ENCODE measurements at regions not wholly inside any gene's neighbourhood (a gene's known extent, or its start where the extent isn't known, plus 50 kb on each side); places are given as distances from the start of the nearest gene placed in this dataset.

DNA sequence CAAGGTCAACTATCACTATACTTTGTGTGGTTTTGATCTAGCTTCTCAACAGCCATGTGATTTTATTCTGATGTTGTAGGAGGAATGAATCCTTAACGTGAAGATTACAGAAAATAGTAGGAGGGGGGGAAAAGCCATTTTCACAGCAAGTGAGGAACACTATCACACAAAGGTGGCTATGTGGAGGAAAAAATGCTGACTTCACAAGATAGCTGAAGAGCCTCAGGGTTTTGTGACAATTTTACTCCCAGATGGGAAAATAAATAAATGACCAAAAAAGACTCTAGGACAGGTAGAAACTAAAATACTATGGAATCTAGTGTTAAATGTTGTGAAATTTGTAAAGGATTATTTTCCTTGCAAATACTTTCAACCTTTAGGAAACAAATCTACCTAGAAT lies 281.0 kb downstream of the ADRA2A start:
- DNase-seq: no peak

DNA sequence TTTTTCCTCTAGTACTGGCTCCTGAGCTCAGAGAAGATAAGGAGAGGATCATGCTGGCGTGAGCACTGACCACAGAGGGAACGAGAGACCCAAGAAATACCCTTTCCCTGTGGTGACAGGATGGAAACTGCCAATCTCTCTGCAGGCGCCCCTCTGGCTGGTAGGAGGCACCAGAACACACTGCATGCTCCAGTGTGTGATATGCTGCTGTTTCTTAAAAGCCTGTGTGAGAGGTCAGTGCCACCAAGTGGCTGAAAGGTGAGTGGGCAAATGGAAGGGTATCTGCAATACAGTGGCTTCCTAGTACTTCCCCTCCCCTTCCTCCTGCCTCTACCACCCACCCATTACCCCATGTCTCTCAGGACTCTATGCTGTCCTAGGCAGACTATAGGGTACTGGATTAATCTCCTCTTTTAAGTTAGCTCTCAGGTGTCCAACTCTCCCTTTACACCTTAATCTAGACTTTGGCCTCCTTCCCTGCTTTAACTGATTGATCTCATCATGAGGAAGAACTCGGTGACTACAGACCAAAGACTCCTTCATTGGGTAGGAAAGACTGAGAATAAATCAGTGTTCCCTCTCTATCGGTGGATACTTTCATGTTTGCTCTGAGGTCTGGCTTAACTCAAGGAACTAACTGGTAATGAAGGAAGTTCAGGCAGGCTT lies 283.6 kb downstream of the ADRA2A start:
- DNase-seq: peak; percentile 20

DNA sequence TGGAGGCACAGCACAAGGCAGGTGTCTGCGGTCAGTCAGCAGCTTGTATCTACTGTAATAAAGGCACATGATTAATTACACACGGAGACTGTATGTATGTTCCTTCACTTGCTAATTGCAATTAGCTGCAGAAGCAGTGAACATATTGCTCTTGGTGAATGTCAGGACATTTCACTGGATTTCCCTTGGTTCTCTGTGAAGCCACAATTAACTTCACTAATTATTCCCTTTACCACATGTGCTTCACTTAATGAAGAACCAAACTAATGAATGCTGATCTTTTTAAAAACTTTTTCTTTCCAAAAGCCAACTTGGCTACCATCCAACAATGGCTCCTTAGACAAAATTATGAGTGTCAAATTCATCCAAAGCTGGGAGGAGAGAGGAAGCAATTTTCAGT lies 290.7 kb downstream of the ADRA2A start:
- no peak for DNase-seq

DNA sequence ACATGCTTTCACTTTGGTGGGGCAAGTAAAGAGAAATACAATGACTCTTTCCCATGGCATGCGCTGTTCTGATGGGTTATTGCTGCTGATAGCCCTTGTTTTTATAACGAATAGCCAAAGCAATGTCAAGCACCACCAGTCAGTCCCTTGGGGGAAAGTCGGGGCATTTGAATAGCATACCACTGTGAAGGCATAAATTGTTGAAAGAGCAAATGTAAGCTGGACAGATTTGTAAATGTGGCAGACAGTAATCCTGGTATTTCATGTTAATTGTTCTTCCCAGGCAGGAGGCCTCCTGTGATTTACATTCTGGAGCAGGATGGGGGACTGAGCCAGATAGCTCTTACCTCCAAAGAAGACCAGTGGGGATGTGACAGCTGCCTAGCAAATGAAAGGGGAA lies 293.3 kb downstream of the ADRA2A start:
- no peak for DNase-seq

DNA sequence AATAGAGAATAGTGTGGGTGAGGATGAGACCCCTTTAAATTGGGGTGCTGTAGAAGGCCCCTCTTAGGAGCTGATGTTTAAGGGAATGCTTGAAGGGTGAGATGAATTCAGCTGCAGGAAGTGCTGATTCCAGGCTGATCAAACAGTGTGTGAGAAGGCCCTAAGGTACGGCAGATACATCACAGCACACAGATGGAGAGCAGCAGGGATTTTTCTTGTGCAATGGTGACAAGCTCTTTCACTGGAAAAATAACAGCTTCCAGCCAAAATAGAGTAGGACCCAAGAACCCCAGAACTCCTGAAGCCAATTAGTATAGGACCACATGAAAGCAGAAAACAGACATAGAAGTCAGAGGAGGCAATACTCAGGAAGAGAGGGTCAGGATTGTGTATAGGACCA lies 296.9 kb downstream of the ADRA2A start:
- no peak for DNase-seq

DNA sequence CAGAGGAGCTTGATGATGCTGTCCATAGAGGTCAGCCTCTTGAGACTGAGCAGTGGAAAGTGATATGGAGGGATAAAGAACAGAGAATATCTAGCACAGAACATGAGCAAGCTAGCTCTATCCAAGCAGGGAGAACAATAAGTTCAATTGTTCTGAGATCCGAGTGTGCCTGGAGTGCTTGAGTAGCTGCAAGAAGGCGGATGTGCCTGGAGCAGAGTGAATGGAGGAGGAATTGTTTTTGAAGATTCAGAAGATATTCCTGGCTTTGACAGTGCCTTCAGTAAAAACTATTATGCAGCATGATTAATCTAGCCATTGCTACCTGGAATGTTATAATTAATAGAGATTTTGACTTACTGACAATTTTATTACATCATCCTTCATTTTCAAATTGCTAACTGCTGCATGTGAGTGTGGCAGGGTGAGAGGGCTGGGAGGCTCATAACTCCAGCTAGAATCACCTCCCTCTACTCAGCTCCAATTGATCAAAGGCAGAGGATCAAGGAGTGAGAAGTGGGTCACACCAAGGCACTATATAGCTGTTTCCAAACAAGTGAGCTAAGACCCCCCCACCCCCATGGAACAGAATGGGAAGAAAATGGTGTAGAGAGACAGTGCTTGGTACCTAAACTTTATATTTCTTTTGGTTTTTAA lies 302.8 kb downstream of the ADRA2A start:
- DNase-seq: no peak

DNA sequence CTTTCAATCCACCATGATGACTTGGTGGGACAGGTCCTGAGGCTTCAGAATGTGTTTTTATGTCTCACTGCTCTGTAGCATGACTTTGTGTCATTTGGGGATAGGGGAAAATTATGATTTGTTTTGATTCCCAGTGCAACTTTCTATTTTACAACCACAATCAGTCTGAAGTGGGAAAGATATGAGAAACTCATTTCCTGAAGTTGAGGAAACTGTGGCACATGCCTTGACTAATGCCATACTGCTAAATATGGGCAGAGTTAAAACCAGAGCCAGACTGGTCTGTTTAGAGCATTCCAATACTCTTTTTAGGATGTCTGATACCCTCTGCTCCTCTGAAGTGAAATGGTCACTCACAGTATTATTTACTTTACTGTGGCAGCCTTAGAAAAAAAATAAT lies 307.7 kb downstream of the ADRA2A start:
- no peak for DNase-seq

DNA sequence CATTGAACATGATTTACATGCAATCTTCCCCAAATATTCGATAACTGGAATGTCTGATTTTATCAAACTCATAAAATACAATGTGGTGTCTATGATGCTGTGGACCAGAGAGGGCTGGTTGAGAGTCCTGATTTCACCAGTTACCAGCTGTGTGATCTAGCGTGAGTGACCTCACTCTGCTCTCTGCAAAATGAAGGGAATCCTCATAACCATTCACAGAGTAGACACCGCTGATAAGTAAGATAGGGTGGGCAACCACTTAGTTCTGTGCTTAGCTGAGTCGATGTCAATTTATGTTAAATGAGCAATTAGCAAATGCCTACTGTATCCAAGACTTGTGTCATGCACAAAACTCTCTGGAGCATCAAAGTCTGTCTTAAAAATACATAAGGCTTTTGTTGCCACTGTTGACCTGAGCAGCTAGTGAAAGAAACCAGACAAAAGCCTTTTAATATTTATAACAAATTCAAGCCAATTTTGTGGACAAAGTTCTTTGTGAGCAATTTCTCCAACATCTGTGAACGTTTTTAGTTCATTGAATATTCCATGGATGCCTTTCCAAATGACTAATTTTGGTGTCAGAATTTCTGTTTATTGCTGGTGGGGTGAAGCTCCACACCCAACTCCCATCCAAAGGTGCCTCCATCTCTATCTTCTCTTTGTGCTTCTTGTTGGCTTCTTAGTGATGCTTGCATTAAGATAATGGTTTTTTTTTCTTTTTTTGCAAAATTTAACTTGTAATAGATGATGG lies 314.2 kb downstream of the ADRA2A start:
- no peak for DNase-seq

DNA sequence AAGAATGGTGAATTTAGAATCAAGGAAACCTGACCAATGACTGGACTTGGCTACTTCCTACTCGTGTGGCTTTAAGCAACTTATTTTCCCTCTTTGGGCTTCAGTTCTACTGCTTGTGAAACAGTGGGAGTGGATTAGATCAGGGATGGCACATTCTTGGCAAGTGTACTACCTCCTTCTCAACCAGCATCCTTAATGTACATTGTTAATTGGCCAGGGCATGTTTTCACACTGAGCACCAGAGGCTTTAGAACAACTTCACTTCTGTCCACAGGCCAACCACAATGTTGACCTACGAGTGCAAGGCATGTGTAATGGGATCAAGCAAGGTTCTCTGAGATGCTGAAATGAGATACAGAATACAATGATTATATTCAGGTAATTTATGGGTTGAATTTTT lies 315.3 kb downstream of the ADRA2A start:
- no peak for DNase-seq

DNA sequence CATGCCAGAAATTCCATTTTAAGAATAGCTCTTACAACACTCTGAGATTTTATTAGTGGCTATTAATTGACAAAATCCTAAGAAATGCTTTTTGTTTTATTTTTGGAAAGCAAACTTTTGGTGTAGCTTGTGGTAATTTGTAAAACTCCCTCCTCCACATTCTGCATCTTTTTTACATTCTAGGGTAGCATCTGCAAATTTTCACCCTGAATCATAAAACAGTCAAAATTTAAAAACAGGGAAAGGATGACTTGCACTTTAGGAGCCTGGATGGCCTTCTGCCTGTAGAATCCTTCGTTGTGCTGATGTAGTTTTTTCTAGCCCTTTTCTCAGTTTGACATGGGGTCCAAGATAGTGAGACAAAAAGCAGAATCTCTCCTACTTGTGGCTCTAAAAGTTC lies 316.1 kb downstream of the ADRA2A start:
- no peak for DNase-seq

DNA sequence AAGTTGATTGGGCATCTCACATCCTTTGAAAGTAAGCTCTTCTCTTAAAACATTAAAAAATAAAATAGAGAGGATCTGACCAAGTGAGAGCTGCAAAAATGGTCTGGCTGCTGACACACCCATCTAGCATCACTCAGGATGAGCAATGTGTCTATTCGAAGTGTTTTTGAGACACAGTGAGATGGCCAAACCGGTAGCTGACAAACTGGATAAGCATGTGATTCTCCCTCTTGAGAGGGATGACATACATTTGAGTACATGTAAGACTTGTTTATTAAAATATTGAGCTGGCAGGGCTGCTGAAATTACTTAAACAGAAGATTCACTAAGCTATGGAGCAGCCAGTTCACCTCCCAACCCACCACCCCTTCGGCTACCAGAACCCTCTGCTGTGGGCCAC lies 333.9 kb downstream of the ADRA2A start:
- no peak for DNase-seq

DNA sequence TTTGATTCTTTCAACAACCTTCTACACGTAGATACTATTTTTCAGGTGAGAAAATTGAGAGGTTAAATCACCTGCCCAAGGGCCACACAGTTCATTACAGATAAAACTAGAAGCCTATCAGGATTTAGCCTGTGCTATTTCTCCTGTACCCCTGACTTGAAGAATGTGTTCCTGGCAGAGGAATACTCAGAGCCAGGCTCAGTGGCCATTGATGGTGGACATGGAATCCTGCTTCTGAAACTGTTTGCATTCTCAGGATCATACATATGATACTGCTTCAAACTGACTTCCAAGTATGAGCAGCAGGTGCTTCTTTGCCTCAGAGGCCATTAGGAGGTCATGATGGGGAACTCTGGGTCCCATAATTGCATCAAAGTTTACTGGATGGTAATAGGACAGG lies 348.6 kb downstream of the ADRA2A start:
- no peak for DNase-seq

DNA sequence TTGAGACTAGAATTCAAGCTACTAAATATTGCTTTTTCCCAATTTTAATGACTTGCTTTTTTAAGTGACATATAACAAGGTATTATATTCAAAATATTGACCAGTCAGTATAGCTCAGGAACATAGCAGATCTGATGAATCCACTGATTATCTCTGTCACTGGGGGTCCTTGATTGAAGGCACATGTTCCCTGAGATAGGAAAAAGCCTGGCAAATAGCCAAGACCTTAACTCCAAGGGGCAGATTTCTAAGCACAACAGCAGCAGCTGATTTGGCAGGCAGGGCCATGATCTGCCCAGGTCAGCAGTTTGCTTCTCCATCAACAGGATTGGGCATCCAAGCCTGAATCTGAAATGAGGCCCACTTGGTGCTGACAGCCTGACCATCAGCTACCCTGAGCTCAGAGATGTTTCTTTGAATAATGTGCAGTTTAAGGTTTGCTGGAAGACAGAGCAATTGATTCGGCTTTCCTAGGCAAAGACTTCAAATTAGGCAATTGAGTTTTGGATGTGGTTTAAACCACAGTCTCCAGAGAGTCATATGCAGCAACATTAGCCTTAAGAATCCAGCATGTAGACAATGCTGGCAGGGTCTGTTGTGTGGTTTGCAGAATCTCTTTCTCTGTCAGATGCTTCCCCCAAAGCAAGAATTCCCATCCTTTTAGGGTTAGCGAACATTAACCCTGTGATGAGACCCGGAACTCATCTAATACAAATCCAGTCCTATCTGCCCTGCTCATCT lies 352.6 kb downstream of the ADRA2A start:
- DNase-seq: no peak

DNA sequence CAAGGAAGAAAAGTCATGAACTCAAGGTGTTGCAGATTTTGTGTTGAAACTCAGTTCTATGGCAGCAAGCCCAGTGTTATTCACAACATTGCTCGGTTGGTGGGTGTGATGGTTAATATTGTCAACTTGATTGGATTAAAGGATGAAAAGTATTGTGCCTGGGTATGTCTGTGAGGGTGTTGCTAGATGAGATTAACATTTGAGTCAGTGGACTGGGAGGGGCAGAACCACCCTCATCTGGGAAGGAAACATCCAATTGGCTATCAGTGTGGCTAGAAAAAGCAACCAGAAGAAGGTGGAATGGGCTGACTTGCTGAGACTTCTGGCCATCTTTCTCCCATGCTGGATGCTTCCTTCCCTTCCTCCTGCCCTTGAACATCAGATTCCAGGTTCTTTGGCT lies 353.2 kb downstream of the ADRA2A start:
- DNase-seq: no peak

DNA sequence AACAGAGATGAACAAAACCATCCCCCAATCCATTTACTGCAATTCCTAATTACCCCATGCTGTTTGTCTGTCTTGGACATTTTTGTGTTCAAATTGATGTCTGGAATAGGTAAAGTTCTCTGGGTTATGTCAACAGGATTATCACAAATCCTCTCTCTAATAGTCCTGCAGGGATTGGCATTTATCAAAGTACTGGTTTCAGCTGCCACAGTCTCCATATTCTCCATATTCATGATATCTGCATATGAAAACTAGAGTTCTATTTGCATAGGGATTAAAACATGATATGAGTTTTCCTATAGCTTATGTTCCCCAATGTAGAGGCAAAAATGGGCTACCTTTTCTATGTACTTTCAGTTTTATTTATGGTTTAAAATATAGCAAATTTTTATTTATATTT lies 355.8 kb downstream of the ADRA2A start:
- no peak for DNase-seq

DNA sequence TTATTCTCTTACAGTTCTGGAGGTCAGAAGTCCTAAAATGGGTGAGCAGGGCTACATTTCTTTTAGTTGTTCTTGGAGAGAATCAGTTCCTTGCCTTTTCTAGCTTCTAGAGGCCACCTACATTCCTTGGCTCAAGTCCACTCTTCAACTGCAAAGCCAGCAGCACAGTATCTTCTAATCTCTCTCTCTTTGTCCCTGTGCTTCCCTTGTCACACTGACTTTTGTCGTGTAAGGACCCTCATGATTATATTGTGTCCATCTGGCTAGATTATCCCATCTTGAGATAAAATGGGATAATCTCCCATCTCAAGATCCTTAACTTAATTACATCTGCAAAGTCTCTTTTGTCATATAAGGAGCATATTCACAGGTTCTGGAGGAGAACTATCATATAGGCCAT lies 359.0 kb downstream of the ADRA2A start:
- DNase-seq: no peak

DNA sequence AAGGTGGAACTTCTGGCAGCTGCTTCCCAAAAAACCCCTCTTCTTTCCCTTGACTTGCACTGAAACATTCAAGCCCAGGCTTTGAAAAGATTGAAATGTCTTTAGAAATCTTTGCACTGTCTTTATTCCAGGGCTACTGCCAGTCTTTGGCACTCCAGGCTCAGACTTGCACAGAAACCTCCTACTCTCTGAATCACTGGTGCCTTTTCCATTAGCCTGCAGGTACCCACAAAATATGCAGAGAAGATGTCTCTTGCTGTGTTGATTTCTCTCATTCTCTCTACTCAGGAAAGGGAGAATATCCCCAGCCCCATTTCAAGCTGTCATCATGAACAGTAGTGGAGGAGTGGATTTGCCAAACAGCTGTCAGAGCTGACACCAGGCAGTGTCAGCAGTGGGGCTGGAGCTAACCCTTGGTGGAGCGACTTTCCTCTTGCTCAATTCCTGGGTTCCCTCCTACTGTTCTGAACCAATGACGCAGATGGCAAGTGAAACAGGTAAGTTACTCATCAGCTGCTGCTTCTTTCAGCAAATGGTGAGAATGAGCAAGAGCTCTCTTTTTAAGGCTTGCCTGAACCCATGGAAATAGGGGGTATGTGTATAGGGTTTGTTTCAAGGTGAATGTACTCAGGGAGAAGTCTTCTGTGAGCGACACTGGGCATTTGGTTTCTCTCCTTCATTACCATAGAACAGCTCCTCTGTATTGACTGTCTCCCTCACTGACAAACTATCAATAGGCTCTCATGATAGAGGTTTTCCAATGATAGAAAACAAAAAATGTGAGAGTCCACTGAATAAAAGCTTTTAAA lies 362.4 kb downstream of the ADRA2A start:
- no peak for DNase-seq

DNA sequence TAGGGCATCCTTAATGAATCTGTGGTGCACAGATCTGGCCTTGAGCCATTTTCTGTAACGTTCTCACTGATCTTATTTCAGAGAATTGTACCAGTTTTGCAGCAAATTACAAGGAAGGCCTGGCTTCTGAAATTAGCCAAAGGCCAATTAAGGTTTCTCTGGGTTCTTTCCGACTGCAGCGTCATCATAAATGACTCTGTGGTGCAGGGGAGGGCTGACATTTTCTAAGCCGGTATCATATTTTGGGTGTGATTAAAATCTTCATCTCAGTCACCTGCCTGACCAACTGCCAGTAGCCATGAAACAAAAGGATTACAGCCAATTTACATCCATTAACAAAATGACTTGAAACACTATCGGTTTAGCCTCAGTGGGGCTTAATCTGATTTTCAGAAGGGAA lies 363.7 kb downstream of the ADRA2A start:
- no peak for DNase-seq

DNA sequence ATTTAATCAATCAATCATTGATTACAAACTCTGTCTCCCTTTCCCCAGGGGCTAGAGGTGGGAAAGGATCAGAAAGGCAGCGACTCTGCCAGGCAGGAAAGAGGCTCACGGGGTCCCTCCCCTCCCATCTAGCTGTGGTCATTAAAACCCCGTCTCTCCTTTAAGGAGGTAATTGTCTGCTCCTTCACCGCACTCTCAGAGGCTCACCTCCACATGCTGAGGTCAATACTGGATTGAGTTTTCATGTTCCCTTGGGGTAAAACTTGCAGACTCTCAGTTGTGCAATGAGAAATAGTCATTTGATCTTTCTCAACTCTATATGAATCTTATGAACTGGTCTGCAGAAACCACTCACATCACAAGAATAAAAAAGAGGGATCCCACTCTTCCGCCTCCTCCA lies 368.8 kb downstream of the ADRA2A start:
- no peak for DNase-seq

DNA sequence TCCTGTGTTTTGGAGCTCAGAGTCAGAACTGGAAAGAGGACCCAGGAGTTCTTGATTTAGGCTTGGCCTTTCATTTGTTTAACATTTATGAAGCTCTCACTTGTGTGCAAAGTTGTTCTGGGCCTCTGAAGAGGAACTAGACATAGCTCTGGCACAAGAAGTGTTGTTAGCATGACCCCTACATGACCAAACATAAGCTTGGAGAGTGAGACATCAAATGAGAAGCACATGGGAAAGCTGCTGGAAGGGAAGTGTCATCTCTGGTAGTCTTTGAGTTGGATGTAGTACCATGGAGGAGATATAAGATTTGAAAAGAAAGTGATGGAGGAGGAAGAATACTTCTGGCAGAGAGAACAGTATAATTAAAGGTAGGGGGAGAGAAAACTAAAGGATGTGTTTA lies 370.1 kb downstream of the ADRA2A start:
- no peak for DNase-seq

DNA sequence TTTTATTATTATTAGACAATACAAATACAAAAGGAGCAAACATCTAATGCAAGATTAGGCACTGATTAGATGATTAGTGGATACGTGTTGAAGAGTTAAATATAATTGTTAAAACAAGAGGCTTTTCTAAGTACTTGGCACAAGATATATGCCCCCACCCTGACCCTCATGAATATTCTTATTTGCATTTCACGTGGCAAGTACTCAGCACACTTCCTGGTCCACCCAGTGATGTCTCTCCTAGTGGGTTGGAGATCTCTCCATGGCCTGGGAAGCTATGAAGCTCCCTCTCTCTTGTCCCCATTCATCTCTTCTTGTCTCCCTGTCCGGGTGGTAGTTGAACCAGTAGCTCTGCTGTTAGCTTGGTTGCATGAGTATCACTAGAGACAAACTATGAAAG lies 375.3 kb downstream of the ADRA2A start:
- no peak for DNase-seq

DNA sequence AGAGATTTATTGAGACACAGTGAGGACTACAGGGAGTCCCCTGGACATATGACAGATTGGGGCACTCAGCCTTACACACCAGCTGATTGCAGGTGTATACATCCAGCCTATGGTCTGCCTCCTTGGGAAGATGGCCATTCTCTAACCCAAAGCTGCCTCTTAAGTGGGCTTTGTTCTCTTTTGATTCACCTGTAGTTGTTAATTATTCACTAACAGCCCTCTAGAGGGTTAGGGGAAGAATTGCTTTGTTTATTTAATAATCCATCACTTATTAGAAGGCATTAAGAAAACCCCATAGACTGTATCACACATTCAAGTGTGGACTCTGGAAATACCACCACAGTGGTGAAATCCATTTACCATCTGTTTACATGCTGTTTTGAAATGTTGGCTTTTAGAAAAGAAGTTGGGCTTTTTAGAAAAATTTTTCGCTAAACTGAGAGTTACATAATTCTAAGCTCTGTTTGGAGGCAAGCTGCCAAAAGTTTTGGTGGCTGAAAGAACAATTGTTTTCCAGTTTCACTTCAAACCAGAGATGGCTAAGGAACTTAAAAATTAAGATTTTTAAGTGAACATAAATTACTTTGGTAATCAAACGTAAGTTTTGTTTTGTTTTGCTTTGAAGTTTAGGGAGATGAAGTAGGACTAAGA lies 379.1 kb downstream of the ADRA2A start:
- no peak for DNase-seq
